ENCODE measurements at regions not wholly inside any gene's neighbourhood (a gene's known extent, or its start where the extent isn't known, plus 50 kb on each side); places are given as distances from the start of the nearest gene placed in this dataset.
A peak's percentile ranks its signal among the peaks of the same experiment; 100 is the strongest.

DNA sequence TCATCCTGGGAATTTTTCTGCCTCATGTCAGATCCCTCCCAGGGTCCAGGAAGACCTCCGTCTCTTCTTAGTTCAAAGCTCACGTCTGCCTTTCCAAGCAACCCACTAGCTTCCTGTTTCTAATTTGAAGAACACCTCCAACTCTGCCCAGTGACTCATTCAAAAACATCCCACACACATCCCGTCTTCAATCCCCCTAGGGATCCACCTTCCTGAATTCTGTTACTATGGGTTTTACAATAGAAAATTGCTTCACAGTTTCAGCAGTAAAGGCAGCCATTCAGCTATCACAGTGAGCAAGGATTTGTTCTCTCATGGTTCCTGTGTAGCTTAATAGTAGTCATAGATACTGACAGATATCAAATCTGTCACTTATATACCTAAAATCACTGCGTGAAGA, 308.3 kb upstream of the CCDC54 start:
- peak; percentile 90 to 91 for DNase-seq (ENCODE audit: low read depth in 2 of 2)

DNA sequence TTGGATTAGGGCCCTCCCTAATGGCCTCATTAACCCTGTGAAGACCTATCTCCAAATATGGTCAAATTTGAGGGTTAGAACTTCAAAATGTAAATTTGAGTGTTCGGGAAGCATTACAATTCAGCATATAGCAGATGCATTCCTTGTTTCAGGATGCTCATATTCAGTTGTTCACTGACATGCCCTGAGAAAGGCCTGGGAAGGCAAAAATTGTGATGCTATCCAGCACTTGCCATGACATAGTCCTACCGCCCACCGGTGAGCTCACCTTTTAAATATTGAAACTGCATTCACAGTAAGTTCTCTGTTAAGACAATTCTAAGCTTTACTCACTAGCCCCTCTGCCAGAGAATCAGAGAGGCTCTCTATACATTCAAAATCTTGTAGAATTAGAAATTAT, 300.3 kb upstream of the CCDC54 start:
- DNase-seq (ENCODE audit: low read depth in 2 of 2), result no peak

DNA sequence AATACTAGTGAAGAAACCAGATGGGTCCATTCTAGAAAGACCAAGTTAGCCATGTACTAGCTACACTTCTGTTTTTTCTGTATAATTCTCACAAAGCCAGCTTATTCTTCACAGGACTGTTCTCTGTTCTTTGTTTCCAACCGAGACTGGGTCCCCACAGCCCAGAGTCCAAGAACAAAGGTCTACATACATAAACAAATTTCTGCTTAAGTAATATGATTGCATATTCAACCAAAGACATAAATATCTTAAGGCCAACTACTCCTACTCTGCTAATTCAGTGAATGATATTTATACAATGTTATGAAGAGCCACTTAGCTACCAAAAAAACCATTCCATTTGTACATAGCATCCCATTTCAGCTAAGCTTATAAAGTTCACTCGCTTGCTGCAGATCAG, 299.8 kb upstream of the CCDC54 start:
- no peak for DNase-seq (ENCODE audit: low read depth in 2 of 2)

DNA sequence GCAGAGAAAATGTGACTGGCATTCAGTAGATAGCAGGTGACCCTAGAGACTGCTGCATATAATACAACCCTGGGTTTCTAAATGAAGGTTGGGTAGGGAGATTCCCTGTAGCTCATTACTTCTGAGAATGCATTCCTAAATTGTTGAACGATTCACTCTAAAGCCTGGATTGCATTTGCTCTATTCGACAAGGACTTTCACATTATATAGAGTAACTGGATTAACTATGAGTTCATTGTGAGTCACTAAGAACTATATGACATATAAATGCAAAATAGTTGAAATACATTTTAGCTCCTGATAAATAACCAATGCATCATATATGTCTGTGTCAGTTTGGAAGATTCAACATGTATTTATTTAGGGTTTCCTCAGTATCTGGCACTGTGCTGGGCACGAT, 294.7 kb upstream of the CCDC54 start:
- peak; percentile 27 to 28 for DNase-seq (ENCODE audit: low read depth in 2 of 2)

DNA sequence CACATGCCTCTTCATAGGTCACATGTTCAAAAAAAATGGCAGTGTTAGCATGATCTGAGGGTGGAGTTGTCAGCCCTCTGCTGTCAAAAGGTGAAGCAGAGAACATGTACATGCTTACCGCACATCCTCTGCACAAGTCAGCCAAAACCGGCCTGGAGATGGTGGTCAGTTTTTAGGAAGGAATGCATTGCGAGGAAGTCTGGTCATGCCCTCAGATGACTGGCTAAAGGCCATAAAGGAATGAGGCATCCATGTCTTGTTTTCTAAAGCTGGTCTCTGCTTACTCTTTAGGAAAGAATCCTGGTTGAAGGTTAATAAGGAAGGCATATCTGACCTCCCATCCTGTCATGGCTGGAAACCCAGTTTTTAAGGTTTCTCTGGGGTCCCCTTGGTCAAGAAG, 292.0 kb upstream of the CCDC54 start:
- DNase-seq (ENCODE audit: low read depth in 2 of 2), result no peak

DNA sequence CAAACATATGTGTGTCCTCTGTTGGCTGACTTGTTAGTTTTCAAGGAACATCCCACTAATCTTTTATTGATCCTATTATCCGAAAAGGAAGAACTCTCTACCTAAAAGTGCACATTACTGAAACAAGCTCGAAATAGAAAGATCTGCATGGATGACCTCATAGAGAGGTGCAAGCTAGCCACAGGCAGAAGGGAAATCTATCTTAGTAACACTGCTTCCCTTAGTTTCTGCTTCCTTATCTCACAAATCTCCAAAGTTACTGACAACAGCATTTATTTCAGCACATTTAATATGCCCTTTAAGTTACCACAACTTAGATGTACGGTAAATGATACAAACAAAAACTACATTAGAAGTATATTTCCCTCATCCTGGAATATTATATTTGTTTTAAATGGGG, 285.1 kb upstream of the CCDC54 start:
- no peak for DNase-seq (ENCODE audit: low read depth in 2 of 2)

DNA sequence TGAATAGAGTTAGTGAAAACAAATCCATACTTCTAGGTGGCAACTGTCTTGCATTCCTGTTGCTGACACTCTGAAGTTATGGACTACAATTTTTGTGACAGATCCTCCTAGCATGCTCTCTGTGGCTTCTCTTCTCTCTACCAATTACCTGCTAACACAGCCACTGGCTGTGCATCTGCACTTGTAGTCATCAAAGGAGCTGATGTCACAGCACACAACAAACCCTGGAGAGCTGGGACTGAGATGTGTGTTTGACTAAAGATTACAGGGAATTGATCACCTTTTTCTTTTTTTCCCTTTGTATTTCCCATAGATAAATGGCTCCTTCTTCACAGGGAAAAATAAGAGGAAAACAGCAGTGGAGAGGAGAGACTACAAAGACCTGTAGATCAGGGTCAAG, 278.4 kb upstream of the CCDC54 start:
- no peak for DNase-seq (ENCODE audit: low read depth in 2 of 2)

DNA sequence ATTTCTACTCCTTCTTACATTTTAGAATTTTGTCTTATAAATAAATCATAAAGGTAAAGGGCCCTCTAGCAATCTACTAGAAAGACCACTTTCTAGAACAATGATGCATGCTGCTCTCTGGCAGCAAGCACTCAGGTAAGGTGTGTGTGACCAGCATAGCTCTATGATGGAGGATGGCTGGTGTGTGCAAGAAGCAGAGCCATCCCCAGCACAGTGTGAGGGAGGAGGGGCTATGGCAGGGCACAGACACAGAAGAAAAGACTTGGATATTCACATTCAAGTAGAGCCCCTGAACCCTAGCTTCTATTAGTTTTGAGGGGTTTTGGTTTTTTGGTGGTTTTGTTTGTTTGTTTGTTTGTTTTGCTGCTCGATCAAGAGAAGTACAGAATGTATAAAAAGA, 277.1 kb upstream of the CCDC54 start:
- no peak for DNase-seq (ENCODE audit: low read depth in 2 of 2)

DNA sequence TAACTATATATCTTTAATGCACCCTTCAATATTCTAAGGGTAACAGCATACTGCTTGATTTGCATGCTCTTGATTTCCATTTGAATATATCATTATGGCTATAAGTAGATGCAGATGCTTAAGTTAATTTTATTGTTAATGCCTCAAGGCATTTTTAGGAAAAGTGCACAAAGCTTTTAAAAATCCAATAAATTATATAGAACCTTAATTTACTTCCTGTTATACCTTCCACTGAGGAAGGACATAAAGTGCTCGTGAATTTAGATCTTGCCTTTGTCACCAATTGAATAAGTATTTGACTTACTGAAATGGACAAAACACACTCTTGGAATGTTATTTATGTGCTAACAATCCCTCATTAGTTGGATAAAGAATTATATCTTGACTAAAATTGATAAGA, 276.7 kb upstream of the CCDC54 start:
- DNase-seq (ENCODE audit: low read depth in 2 of 2), result no peak

DNA sequence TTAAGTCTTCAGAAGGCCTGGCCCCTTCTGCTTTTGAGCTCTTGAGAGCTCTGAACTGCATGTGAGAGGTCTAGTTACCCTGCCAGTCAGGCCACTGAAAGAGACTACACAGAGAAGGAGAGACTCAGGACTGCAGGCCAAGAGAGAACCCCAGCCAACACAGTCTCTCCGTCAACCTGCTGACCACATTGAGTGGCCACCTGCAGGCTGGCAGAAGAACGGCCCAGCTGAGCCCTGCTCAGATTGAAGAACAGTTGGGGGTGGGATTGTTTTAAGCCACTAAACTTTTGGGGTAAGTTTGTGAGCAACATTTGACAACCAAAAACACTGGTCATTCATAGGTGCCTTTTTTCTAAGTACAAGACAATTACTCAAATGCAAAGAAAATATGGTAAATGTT, 273.5 kb upstream of the CCDC54 start:
- DNase-seq (ENCODE audit: low read depth in 2 of 2), result no peak

DNA sequence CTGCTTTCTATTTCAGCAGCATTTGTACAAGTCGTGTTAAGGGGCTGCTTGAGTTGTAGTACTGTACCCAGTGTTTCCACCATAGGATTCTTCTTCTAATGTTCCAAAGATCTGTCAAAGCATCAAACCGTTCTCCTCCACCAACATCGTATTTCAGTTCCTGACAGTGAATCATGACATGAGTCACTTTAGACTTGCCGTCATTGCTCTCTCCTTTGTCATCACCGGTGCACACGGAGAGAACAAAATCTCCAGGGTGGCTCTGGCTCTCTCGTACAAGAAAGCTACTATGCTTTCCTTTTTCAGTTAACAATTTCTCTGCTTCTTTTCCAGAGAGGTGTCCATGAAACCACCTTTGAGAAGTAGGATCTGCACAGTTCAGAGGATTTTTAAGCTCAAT, 270.9 kb upstream of the CCDC54 start:
- DNase-seq (ENCODE audit: low read depth in 2 of 2), result no peak

DNA sequence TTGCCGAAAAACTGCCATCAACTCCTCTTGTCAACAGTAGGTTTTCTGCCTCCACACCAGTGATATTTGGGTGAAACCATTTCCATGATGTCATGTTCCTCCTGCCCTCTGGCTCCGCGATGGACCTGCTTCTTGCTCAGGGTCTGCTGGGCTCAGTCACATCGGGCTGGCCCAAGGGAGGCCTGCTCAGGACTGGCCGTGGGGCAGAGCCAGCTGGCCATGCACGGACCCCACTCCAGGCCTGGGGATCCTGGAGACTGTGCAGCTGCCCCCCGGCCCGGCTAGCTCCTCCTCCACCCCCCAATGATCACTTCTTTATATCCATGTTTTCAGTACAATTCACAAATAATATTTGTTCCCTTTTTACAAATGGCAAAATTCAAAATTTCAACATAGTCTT, 270.3 kb upstream of the CCDC54 start:
- no peak for DNase-seq (ENCODE audit: low read depth in 2 of 2)

DNA sequence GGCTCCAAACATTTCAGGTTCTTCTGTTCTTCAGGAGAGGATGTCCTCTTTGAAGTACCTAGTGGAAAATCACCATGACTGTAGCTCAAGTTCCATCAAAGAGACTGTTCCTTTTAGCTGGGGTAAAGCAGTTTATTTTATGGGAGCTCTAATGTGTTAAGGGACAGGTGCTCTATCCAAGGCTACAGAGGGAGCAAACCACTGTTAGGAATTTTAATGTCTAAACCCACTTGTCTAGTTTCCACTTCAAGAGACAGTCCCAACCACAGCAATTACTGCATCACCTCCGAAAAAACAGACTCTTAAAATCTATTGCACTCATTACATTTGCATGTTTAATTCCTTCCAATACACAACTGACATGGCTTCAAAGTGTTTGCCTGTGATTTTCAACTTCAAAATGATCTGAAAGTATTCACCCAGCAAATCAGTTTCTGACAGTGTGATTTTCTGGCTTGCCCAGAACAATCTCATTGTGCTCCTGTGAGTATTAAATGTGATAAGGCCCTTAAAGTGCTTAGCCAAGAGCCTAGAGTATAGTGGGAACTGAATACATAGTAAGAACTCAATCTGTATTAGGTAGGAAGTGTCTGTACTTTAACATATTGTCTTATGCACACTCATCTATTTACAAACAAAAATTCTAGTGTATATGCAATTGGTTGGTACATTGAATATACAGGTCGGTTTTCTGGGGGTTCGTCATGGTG, 266.5 kb upstream of the CCDC54 start:
- no peak for DNase-seq (ENCODE audit: low read depth in 2 of 2)

DNA sequence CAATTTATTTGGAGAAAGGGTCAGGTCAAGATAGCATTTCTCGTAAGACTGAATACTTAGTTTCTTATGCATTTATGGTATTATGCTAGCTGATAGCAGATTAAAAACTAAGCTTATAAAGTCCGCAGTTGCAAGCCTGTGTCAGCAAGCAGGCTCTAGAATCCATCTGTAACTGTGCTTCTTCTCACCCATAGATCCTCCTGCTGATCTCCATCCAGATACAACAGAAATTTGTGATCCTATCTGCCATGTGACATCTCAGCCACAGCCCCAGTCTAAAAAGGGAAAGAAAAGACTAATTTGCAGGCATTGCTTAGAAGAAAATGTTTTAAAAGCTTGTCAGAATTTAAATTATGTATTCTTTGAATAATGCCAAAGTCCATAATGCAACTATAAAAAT, 265.4 kb upstream of the CCDC54 start:
- no peak for DNase-seq (ENCODE audit: low read depth in 2 of 2)

DNA sequence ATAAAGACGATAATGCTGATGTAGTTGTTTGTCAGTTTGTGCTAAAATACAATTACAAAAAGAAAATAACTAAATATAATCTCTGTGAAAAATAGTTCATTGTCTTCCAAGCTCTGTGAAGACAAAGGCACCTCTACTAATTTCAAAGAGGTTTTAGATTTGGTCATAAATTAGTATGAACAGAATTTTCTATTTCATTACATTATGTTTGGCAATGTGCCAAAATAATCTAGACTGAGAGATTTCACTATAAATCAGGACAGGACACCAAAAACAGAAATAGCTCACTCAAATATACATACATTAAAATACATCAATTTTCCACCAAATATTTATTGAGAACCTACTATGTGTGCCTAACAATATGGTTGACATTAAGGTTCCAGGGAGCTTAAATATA, 264.9 kb upstream of the CCDC54 start:
- no peak for DNase-seq (ENCODE audit: low read depth in 2 of 2)

DNA sequence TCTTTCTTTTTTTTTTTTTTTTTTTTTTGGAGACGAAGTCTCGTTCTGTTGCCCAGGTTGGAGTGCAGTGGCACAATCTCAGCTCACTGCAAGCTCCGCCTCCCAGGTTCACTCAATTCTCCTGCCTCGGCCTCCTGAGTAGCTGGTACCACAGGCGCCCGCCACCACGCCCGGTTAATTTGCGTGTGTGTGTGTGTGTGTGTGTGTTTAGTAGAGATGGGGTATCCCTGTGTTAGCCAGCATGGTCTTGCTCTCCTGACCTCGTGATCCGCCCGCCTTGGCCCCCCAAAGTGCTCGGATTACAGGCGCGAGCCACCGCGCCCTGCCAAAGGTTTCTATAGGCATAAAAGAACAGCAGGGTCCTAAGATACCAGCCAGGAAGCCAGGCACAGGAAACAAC, 261.0 kb upstream of the CCDC54 start:
- no peak for DNase-seq (ENCODE audit: low read depth in 2 of 2)

DNA sequence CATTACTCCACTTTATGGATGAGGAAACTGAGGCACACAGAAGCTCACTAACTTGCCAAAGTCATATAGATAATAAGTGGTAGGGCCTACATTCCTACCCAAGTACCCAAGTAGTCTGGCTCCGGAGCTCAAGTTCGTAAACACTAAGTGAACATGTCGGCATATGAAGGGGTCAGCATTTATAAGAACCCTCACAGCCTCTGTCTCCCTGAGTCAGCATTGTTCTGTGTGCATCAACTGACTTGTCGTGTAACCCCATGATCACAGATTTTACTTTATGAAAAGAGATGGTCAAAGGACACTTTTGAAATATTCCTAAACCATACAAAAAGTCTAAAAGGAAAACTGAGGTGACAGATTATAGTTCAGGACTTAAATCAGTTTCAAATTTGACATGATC, 260.1 kb upstream of the CCDC54 start:
- DNase-seq (ENCODE audit: low read depth in 2 of 2), result no peak

DNA sequence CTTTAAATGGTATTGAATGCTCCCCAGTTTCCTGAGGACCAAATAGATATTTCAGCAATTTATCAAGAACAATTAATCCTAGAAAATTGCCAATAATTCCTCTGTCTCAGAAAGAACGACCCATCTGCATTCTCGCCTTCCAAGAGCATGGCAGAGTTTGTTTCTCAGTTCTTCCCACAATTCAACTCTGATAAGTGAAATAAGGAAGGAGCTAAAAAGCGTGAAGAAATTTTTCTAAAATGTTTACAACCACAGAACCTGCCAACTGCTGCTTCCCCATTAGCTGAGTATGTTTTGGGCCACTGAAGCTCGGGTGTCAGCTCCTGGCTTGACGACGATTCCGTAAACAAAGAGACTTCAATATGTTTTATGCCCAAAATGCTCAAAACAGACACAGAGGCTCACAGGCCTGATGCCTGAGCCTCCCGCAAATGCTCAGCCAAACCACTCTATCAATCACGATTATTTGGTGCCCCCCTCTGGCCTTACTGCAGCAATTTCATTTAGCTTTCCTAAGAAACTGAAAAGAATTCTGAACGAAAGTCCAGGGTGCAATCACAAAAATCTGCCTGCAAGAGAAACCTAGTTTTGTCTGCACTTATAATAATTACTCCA, 259.2 kb upstream of the CCDC54 start:
- peak; percentile 65 to 67 for DNase-seq (ENCODE audit: low read depth in 2 of 2)

DNA sequence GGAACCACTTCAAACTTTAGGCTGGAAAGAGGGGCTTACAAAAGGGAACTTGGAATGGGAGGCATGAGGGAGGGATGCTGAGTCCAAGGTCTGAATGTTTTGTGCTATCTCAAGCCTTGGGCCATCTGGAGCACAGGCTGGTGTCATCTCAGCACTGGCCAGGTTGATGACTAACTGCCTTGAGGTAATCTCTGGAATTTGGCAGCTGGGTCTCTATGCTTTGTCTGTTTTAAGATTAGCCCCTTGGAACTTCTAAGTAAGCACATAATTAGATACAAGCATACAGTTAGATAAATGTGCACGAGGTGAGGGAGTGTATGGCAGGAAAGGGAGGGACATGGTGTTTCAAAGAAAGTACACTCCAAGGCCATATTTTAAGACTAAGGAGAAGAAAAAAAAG, 252.4 kb upstream of the CCDC54 start:
- peak; percentile 46 to 49 for DNase-seq (ENCODE audit: low read depth in 2 of 2)

DNA sequence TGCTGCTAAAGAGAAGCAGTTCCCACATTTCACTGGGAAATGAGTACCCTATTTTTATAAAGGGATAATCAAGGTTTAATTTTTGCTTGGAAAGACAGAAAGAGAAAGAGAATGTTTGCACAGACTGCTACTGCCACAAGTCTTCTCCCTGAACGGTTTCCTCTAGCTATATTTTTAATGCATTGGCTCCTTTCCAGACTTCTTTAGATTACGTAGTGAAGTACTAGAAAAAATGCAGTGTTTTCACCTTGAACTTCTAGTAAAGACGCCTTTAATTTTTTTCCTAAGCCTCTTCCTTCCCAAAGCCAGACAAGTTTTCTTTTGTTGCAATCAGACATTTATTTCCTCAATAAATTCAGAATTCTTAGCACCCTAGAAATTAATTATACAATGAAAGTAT, 248.3 kb upstream of the CCDC54 start:
- no peak for DNase-seq (ENCODE audit: low read depth in 2 of 2)

DNA sequence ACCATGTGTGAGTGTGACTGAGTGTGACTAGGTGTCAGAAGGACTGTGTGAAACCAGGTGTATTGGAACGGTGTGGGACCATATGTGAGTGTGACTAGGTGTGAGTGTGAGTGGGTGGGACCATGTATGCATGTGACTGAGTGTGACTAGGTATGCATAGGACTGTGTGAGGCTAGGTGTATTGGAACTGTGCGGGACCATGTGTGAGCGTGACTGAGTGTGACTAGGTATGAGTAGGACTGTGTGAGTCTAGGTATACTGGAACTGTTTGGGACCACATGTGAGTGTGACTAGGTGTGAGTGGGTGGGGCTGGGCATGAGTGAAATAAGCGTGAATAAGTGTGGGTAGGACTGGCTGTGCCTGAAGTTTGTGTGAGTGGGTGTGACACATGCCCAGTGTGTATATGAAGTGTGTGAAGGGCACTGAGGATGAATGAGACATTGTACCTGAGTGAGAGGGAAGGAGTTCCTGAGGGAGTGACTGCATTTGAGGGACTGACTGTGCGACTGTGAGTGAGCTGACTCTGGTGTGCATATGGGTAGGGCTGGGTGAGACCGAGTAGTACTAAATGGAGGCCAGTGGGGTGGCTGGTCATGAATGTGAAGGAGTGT, 247.0 kb upstream of the CCDC54 start:
- no peak for DNase-seq (ENCODE audit: low read depth in 2 of 2)

DNA sequence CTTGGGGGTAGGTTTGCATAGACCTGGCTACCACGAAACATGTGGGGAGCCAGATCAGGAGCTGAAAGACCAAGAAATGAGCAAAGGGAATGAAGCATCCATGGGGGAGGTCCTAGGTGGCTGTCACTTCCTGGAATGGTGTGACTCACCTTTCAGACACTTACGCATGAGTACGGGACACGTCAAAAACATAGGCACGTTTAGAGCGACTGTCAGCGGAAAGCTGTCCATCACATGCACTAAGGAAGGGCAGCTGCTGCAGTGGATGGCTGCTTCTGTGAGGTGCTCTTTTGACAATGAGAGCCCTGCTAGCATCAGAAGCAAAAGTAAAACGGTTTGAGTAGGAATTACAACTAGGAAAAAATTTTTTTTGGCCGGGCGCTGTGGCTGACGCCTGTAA, 244.6 kb upstream of the CCDC54 start:
- no peak for DNase-seq (ENCODE audit: low read depth in 2 of 2)

DNA sequence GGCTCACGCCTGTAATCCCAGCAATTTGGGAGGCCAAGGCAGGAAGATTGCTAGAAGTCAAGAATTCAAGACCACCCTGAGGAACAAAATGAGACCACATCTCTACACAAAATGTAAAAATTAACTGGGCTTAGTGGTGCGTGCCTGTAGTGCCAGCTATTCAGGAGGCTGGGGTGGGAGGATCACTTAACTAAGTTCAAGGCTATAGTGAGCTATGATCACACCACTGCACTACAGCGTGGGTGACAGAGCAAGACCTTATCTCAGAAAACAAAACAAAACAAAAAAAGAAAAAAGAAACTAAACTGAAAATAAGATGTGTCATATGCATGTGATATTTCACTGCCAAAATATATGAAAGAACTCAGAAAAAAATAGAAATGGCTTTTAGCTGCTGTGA, 243.3 kb upstream of the CCDC54 start:
- DNase-seq (ENCODE audit: low read depth in 2 of 2), result no peak

DNA sequence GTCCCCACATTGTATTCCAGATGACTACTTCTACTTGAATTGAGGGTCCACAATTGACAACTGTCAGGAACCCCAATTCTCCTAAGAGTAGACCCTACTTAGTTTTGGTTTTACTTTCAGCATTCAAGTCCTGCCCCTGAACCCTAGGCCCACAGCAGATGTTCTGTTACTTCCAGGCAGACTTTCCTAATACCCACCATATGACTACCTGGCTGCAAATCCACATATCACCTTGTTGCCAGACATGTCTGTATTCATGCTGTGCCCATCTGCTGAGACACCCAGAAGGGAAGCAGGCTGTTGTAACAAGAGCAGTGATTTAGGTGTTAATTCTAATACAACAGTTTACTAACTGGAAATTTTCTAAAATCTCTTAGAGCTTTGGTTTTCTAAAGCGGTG, 235.1 kb upstream of the CCDC54 start:
- no peak for DNase-seq (ENCODE audit: low read depth in 2 of 2)

Data from fibroblast of skin of left quadriceps (primary cell).